22Rv1 (cell line): ENCODE measurements at regions not wholly inside any gene's neighbourhood (a gene's known extent, or its start where the extent isn't known, plus 50 kb on each side); places are given as distances from the start of the nearest gene placed in this dataset.
A peak's percentile ranks its signal among the peaks of the same experiment; 100 is the strongest.

Source experiments
- ZFX ChIP-seq: fragments of 450-650 bp; IDR thresholded peaks from 2 replicates; pipeline ENCODE4 v1.6.1; 2017; ENCODE audit warnings: antibody characterized with exemption, borderline replicate concordance
- TF ChIP-seq, protein P1 (sequence below): fragments of 450-650 bp; IDR thresholded peaks from 2 replicates; pipeline ENCODE4 v1.5.1; 2017; ENCODE audit warnings: mild to moderate bottlenecking

DNA sequence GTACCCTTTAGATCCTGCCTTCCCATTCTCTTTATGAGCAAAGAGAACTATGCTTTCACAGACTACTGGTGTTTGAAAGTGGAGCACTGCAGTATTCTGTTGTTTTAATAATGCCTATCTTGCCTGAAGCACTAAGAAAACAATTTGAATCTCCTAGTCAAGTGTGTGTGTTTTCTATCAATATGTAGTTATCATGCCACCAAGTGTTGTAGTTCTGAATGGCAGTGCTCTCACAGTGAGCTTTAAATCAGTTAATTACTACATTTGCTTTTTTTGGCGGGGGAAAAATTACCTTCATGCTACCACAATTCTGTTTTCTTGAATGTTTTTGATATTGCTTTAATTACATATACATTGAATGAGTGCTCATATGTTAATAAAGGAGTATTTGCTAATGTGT lies 143.6 kb upstream of the FAM47A start:
- TF ChIP-seq, protein P1, sequence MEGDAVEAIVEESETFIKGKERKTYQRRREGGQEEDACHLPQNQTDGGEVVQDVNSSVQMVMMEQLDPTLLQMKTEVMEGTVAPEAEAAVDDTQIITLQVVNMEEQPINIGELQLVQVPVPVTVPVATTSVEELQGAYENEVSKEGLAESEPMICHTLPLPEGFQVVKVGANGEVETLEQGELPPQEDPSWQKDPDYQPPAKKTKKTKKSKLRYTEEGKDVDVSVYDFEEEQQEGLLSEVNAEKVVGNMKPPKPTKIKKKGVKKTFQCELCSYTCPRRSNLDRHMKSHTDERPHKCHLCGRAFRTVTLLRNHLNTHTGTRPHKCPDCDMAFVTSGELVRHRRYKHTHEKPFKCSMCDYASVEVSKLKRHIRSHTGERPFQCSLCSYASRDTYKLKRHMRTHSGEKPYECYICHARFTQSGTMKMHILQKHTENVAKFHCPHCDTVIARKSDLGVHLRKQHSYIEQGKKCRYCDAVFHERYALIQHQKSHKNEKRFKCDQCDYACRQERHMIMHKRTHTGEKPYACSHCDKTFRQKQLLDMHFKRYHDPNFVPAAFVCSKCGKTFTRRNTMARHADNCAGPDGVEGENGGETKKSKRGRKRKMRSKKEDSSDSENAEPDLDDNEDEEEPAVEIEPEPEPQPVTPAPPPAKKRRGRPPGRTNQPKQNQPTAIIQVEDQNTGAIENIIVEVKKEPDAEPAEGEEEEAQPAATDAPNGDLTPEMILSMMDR: peak; percentile 20; the same call in 1 of the 2 replicates
- TF ChIP-seq ZFX: no peak
